GM12878 (cell line): ENCODE measurements at regions not wholly inside any gene's neighbourhood (a gene's known extent, or its start where the extent isn't known, plus 50 kb on each side); places are given as distances from the start of the nearest gene placed in this dataset.

Experiments used
- ATAC-seq: fragments of 200-7000 bp; cut with Tn5 transposase; 3 replicates; pipeline ENCODE4 v1.9.1; 2020; ENCODE audit warnings: mild to moderate bottlenecking, moderate library complexity
- BruUV-seq: library from RNA; stranded (reverse); fragments of 400-500 nt; replicated peaks from 2 replicates; lab custom pipeline; 2021; lab: Mats Ljungman, UMichigan
- CTCF ChIA-PET: fragments of 300-600 bp; sonication (Branson Sonifier 250); formaldehyde crosslinking; extraction: SDS; loops from one replicate; lab custom pipeline; 2021; ENCODE audit warnings: inconsistent platforms; lab: Yijun Ruan, JAX
- POLR2A ChIA-PET: fragments of 350-600 bp; formaldehyde crosslinking; extraction: SDS; loops from one replicate; lab custom pipeline; 2021; ENCODE audit warnings: inconsistent platforms; lab: Charles Lee
- RAD21 ChIA-PET: fragments of 300-600 bp; sonication (Branson Sonifier 250); formaldehyde crosslinking; loops from one replicate; lab custom pipeline; 2023; ENCODE audit warnings: antibody characterized with exemption; ENCODE audit not compliant: unreplicated experiment; lab: Charles Lee
- SMC1A ChIA-PET: fragments of 300-600 bp; sonication (Branson Sonifier 250); formaldehyde crosslinking; loops from one replicate; lab custom pipeline; 2023; ENCODE audit not compliant: unreplicated experiment, uncharacterized antibody; lab: Charles Lee
- DNase-seq: peaks from one replicate; pipeline ENCODE4 v3.0.0-alpha.2; 2011; ENCODE audit warnings: low read depth, low spot score
- FAIRE-seq: peaks from 3 replicates; lab custom pipeline; 2011; peaks lifted over from hg19 to GRCh38; lab: Jason Lieb, UNC
- H2AFZ ChIP-seq: 2 replicates; pipeline ENCODE4 v1.6.0; 2011; ENCODE audit warnings: low read depth, low read length, control low read depth; ENCODE audit not compliant: control insufficient read depth
- H3K27ac ChIP-seq: 2 replicates; pipeline ENCODE4 v1.5.1; 2011; ENCODE audit warnings: control low read depth; ENCODE audit not compliant: control insufficient read depth, insufficient read depth
- H3K27me3 ChIP-seq, 2 experiments: replicated peaks in 1 of 2; 2 replicates each; pipeline versions ENCODE4 v1.6.0 to v1.6.1; 2011; ENCODE audit warnings: low read length in 1 of 2; ENCODE audit not compliant: control insufficient read depth in 2 of 2, insufficient read depth in 2 of 2
- H3K36me3 ChIP-seq, 2 experiments: 2 replicates each; pipeline ENCODE4 v1.5.1; 2011; ENCODE audit warnings: low read length in 1 of 2; ENCODE audit not compliant: control insufficient read depth in 2 of 2, insufficient read depth in 2 of 2
- H3K4me1 ChIP-seq: 2 replicates; pipeline ENCODE4 v1.6.1; 2011; ENCODE audit warnings: mild to moderate bottlenecking, low read length, moderate library complexity, mixed read lengths; ENCODE audit not compliant: control insufficient read depth, insufficient read depth
- H3K4me2 ChIP-seq: 2 replicates; pipeline ENCODE4 v1.6.0; 2011; ENCODE audit warnings: control low read depth; ENCODE audit not compliant: control insufficient read depth, insufficient read depth
- H3K4me3 ChIP-seq: fragments of 200-600 bp; sonication (generic); 2 replicates; pipeline ENCODE4 v1.5.1; 2016
- H3K79me2 ChIP-seq: 2 replicates; pipeline ENCODE4 v1.6.0; 2011; ENCODE audit warnings: low read length; ENCODE audit not compliant: control insufficient read depth, insufficient read depth
- H3K9ac ChIP-seq: 2 replicates; pipeline ENCODE4 v1.8.0; 2011; ENCODE audit warnings: low read length, control low read depth, mixed read lengths; ENCODE audit not compliant: control insufficient read depth, insufficient read depth
- H3K9me3 ChIP-seq: replicated peaks from 3 replicates; pipeline ENCODE4 v1.5.1; 2011; ENCODE audit warnings: mild to moderate bottlenecking, low read length; ENCODE audit not compliant: control insufficient read depth, insufficient read depth
- H4K20me1 ChIP-seq: 2 replicates; pipeline ENCODE4 v1.6.0; 2011; ENCODE audit not compliant: control insufficient read depth, insufficient read depth
- ATF7 ChIP-seq: fragments of 450-650 bp; IDR thresholded peaks from 2 replicates; pipeline ENCODE4 v1.6.1; 2016; ENCODE audit warnings: low read depth, mild to moderate bottlenecking
- BCL11A ChIP-seq: IDR thresholded peaks from 2 replicates; pipeline ENCODE4 v1.6.1; 2011; ENCODE audit warnings: low read depth, low read length
- BRCA1 ChIP-seq: IDR thresholded peaks from 2 replicates; pipeline ENCODE4 v1.6.1; 2011; ENCODE audit warnings: low read depth, low read length, improper control_type of control experiment
- HDAC2 ChIP-seq: fragments of 200-600 bp; sonication (generic); IDR thresholded peaks from 2 replicates; pipeline ENCODE4 v1.6.1; 2017
- MEF2A ChIP-seq: IDR thresholded peaks from 2 replicates; pipeline ENCODE4 v1.6.1; 2011; ENCODE audit warnings: low read depth, mild to moderate bottlenecking, low read length, moderate library complexity; ENCODE audit not compliant: insufficient read depth
- MEF2B ChIP-seq: fragments of 450-650 bp; IDR thresholded peaks from 2 replicates; pipeline ENCODE4 v1.6.1; 2018; ENCODE audit warnings: mild to moderate bottlenecking, moderate library complexity; ENCODE audit not compliant: partially characterized antibody, poor library complexity, severe bottlenecking
- SIX5 ChIP-seq: IDR thresholded peaks from 2 replicates; pipeline ENCODE4 v1.6.1; 2011; ENCODE audit warnings: mild to moderate bottlenecking, low read depth, low read length, moderate library complexity; ENCODE audit not compliant: severe bottlenecking
- TAF1 ChIP-seq: IDR thresholded peaks from 2 replicates; pipeline ENCODE4 v1.6.1; 2011; ENCODE audit warnings: mild to moderate bottlenecking, low read depth, low read length, borderline replicate concordance
- TCF3 ChIP-seq: IDR thresholded peaks from 2 replicates; pipeline ENCODE4 v1.6.1; 2012; ENCODE audit warnings: low read depth, mild to moderate bottlenecking, low read length, borderline replicate concordance; ENCODE audit not compliant: insufficient read depth
- ZSCAN29 ChIP-seq: fragments of 450-650 bp; IDR thresholded peaks from 2 replicates; pipeline ENCODE4 v1.6.1; 2017; ENCODE audit warnings: mild to moderate bottlenecking, moderate library complexity
- WGBS: methylation state at CpG from one replicate; pipeline ENCODE4 v1.1.6; 2016; ENCODE audit warnings: low lambda C conversion rate; ENCODE audit not compliant: insufficient replicate concordance, insufficient coverage; ENCODE audit errors: missing lambda C conversion rate; 5-methylcytosine and 5-hydroxymethylcytosine counted together
- in situ Hi-C: fragments of 300-500 bp; cut with MboI; formaldehyde crosslinking; loops from 9 replicates; pipeline ENCODE4 v1.14.3; 2018; ENCODE audit warnings: mixed read lengths
- intact Hi-C: fragments of 100-400 bp; cut with micrococcal nuclease; formaldehyde crosslinking; loops from one replicate; pipeline ENCODE4 v1.14.2; 2022; ENCODE audit not compliant: unreplicated experiment
- TF ChIP-seq, protein P1 (sequence below): IDR thresholded peaks from 2 replicates; pipeline ENCODE4 v1.6.1; 2011; ENCODE audit warnings: low read depth, low read length, improper control_type of control experiment, borderline replicate concordance

DNA sequence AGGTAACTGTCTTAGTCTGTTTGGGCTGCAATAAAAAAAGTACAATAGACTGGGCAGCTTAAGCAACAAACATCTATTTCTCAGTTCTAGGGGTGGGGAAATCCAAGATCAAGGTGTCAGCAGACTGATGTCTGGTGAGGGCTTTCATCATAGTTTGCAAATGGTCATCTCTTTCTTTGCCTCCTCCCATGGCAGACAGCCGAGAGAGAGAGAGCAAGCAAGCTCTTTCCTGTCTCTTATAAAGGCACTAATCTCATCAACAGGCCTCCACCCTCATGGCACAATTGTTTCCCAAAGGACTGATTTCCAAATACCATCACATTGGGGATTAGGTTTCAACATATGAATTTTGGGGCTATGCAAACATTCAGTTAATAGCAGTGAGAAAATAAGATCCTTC is 445.6 kb upstream of the FLRT2 start:
- Histone ChIP-seq H2AFZ (no peak overlapping the region), H3K36me3 (no peaks in the 10 kb centered on the region), H3K4me3 (no peak overlapping the region), H3K4me1 (no peaks in the 10 kb centered on the region), H3K9ac (no peak overlapping the region), H4K20me1 (no peaks in the 10 kb centered on the region), H3K4me2 (no peak overlapping the region), H3K9me3 (no peaks in the 10 kb centered on the region), H3K27me3 (no peaks in the 10 kb centered on the region), H3K27ac (no peak overlapping the region), H3K79me2 (no peaks in the 10 kb centered on the region)
- TF ChIP-seq TCF3: no peak
- TF ChIP-seq MEF2B: no peak
- TF ChIP-seq, protein P1, sequence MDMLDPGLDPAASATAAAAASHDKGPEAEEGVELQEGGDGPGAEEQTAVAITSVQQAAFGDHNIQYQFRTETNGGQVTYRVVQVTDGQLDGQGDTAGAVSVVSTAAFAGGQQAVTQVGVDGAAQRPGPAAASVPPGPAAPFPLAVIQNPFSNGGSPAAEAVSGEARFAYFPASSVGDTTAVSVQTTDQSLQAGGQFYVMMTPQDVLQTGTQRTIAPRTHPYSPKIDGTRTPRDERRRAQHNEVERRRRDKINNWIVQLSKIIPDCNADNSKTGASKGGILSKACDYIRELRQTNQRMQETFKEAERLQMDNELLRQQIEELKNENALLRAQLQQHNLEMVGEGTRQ: no peak
- no peak for TF ChIP-seq SIX5
- TF ChIP-seq BRCA1: no peak
- no peak for TF ChIP-seq ATF7
- no peak for TF ChIP-seq HDAC2
- no peak for TF ChIP-seq BCL11A
- TF ChIP-seq TAF1: no peak
- TF ChIP-seq MEF2A: no peak
- no peak for TF ChIP-seq ZSCAN29
- ChIA-PET RAD21 (no interaction called here), SMC1A (no interaction called here), POLR2A (interaction anchor here (0.7 kb wide), 1 partner anchor 21 kb away, joined by 4 read pairs; no protein-coding TSS in a partner anchor), CTCF (no interaction called here)
- ATAC-seq (no peak), DNase-seq (no peak), FAIRE-seq (no peak)
- BruUV-seq: no TSS peak
- intact Hi-C loops (no loop called here), in situ Hi-C loops (no loop called here)
- WGBS: 11% methylated on average over 1 of the region's 1 CpG
